Large intestine (tissue), 3 donors: ENCODE measurements at regions not wholly inside any gene's neighbourhood (a gene's known extent, or its start where the extent isn't known, plus 50 kb on each side); places are given as distances from the start of the nearest gene placed in this dataset.

Source experiments
- DNase-seq, 2 donors: peaks; one replicate each; pipeline versions ENCODE4 v3.0.0 to v3.0.0-alpha.2; 2013
- H3K27ac ChIP-seq: one replicate; pipeline ENCODE4 v1.5.1; 2013; ENCODE audit warnings: low read length
- H3K27me3 ChIP-seq: 2 replicates; pipeline ENCODE4 v1.6.1; 2013; ENCODE audit warnings: low read length; ENCODE audit not compliant: control insufficient read depth, insufficient read depth
- H3K36me3 ChIP-seq: 2 replicates; pipeline ENCODE4 v1.6.1; 2013; ENCODE audit warnings: low read length; ENCODE audit not compliant: control insufficient read depth, insufficient read depth
- H3K4me1 ChIP-seq: one replicate; pipeline ENCODE4 v1.6.1; 2013; ENCODE audit warnings: low read length; ENCODE audit not compliant: control insufficient read depth, insufficient read depth
- H3K4me3 ChIP-seq: one replicate; pipeline ENCODE4 v1.5.1; 2013; ENCODE audit warnings: low read length
- H3K9me3 ChIP-seq: one replicate; pipeline ENCODE4 v1.6.1; 2013; ENCODE audit warnings: mild to moderate bottlenecking, low read depth, low read length, moderate library complexity; ENCODE audit not compliant: control insufficient read depth
- WGBS: methylation state at CpG from one replicate; pipeline ENCODE4 v1.1.5; 2013; ENCODE audit warnings: low lambda C conversion rate; ENCODE audit not compliant: insufficient coverage; 5-methylcytosine and 5-hydroxymethylcytosine counted together

DNA sequence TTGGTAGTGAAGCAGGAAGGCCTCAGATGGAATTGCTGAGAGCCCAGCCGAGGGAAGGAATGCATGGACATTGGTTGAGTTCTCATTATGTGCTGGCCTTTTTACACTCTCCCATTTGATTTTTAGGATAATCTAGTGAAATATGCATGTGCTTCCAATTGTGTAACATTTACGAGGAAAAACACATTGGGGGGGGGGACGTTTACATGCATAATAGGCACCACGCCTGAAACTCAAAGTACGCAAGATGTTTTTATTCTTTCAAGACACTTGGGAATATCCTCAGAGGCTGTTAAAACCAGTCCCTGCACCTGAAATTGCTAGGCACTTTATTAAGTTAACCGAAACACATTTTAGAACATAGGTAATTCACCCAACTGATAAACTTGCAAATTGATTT, 118.5 kb upstream of the CDH4 start:
- Histone ChIP-seq H3K27me3 (peaks cover 19% of the 10 kb centered on the region), H3K4me1 (no peaks in the 10 kb centered on the region), H3K4me3 (no peak overlapping the region), H3K36me3 (no peaks in the 10 kb centered on the region), H3K27ac (no peak overlapping the region), H3K9me3 (no peaks in the 10 kb centered on the region)
- no peak for DNase-seq
- 80% methylated on average over 1 of the region's 6 CpGs for WGBS

- no peak overlapping the region for H3K27ac ChIP-seq
- H3K36me3 ChIP-seq, result no peaks in the 10 kb centered on the region
- H3K4me1 ChIP-seq, result no peaks in the 10 kb centered on the region
- DNase-seq, result no peak
- no CpG with 5 or more reads among the region's 9 CpGs for WGBS
- no peaks in the 10 kb centered on the region for H3K9me3 ChIP-seq
- no peak overlapping the region for H3K4me3 ChIP-seq
- peaks cover 19% of the 10 kb centered on the region for H3K27me3 ChIP-seq
Observed at GRCh38 chr20:61134296-61135030, 117.6 kb upstream of the CDH4 start.

DNA sequence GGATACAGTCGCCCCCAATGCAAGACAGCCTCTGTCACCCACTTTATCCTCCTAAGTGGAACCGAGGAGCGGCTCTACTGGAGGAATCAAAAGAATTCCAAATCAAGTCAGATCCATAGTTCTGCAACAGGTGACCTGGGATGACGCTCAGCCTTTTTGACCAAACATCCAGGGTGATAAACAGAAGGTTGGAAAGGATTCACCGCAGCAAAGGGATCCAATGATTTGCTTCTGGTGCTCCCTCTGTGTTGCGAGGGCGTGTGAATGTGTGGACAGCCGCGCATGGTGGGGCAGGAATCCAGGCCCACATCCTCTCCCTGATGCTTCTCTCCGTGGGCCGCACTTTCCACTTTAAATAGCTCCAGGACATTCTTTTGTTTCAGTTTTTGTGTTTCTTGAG, 116.8 kb upstream of the CDH4 start:
- WGBS, result 73% methylated on average over 3 of the region's 11 CpGs
- no peaks in the 10 kb centered on the region for H3K9me3 ChIP-seq

GRCh38 chr20:61135968-61136367, 116.1 kb upstream of the CDH4 start:
- no peak overlapping the region for H3K4me3 ChIP-seq
- H3K9me3 ChIP-seq, result no peaks in the 10 kb centered on the region
- no peak for DNase-seq
- H3K27me3 ChIP-seq, result peaks cover 21% of the 10 kb centered on the region
- WGBS, result no CpG with 5 or more reads among the region's 15 CpGs
- no peaks in the 10 kb centered on the region for H3K4me1 ChIP-seq
- H3K36me3 ChIP-seq, result no peaks in the 10 kb centered on the region
- H3K27ac ChIP-seq, result no peak overlapping the region

More for the DNA sequence above, 116.8 kb upstream of the CDH4 start:
- no peak for DNase-seq
- H3K4me3 ChIP-seq, result no peak overlapping the region
- H3K27me3 ChIP-seq, result peaks cover 23% of the 10 kb centered on the region
- H3K36me3 ChIP-seq, result no peaks in the 10 kb centered on the region
- H3K27ac ChIP-seq, result no peak overlapping the region
- no peaks in the 10 kb centered on the region for H3K4me1 ChIP-seq

DNA sequence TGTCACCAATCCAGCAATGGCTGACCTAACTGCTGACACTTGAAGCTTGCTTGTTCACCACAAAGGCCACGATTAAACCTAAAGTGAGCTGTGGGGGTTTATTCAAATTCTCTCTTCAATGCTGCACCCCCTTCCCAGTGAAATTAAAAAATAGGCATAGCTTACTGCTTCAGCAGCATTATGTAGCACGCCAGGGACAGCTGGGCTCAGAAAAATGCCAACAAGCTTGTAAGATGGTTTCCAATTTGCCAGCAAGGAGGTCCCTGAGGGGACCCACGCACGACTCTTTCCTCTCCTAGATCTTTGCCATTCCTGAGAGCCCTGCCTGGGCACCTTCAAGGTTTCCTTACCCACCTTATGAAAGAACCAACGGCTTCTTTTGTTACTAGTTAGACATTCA, 113.5 kb upstream of the CDH4 start:
- no CpG with 5 or more reads among the region's 5 CpGs for WGBS
- Histone ChIP-seq H3K4me3 (no peak overlapping the region), H3K27me3 (peaks cover 21% of the 10 kb centered on the region), H3K4me1 (no peaks in the 10 kb centered on the region), H3K27ac (no peak overlapping the region), H3K36me3 (no peaks in the 10 kb centered on the region), H3K9me3 (no peaks in the 10 kb centered on the region)
- DNase-seq, result no peak

DNA sequence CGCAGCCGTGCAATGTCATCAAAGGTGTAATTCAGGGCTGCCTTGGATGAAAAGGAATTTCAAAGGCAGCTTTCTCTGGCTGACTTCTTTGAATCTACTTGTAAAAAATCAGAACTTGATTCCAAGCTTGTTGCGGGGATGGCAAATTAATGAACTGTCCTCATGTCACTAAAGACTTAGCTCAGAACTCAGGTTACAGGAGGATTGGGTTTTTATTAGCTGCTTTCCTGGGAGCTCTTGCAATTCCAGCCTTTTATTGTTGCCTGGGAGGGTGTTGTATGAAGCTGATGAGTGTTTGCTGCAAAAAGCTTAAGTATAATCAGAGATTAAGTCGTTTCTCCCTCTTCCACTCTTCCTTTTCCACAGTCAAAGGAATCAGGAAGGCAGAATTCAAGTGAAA, 113.0 kb upstream of the CDH4 start:
- no peaks in the 10 kb centered on the region for H3K9me3 ChIP-seq
- H3K27ac ChIP-seq, result no peak overlapping the region
- no peaks in the 10 kb centered on the region for H3K36me3 ChIP-seq
- DNase-seq, result no peak
- H3K4me1 ChIP-seq, result no peaks in the 10 kb centered on the region
- H3K4me3 ChIP-seq, result no peak overlapping the region
- no CpG with 5 or more reads among the region's 4 CpGs for WGBS
- H3K27me3 ChIP-seq, result peaks cover 21% of the 10 kb centered on the region

- no peaks in the 10 kb centered on the region for H3K36me3 ChIP-seq
- no peak overlapping the region for H3K27ac ChIP-seq
- no peaks in the 10 kb centered on the region for H3K4me1 ChIP-seq
- no peak for DNase-seq
- H3K4me3 ChIP-seq, result no peak overlapping the region
- H3K9me3 ChIP-seq, result no peaks in the 10 kb centered on the region
- H3K27me3 ChIP-seq, result peaks cover 13% of the 10 kb centered on the region
- WGBS, result no CpG with 5 or more reads among the region's 4 CpGs
Observed at GRCh38 chr20:61140576-61140975, 111.5 kb upstream of the CDH4 start.

- no CpG with 5 or more reads among the region's 4 CpGs for WGBS
- H3K4me1 ChIP-seq, result no peaks in the 10 kb centered on the region
- no peaks in the 10 kb centered on the region for H3K36me3 ChIP-seq
- peaks cover 2% of the 10 kb centered on the region for H3K27me3 ChIP-seq
- H3K27ac ChIP-seq, result no peak overlapping the region
- no peak for DNase-seq
- H3K4me3 ChIP-seq, result no peak overlapping the region
- H3K9me3 ChIP-seq, result no peaks in the 10 kb centered on the region
Observed at GRCh38 chr20:61146023-61146422, 106.0 kb upstream of the CDH4 start.

DNA sequence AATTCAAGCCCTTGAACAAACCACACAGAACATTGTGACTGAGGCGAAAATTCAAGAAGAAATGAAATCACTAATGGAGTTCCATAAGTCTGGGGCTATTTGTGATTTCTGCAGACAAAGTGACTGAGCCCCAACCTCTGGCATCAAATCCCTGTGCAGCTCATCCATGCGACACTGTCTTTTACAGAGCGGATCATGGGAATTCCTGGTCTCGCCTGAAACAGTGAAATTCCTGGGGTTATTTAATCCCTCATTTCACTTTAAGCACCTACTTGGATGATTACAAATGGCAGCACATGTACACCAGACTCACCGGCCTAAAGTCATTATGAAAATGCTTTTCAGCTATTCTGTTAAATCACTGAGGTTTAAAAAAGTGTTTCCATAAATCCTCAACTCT, 102.4 kb upstream of the CDH4 start:
- Histone ChIP-seq H3K4me1 (no peaks in the 10 kb centered on the region), H3K27me3 (peaks cover 4% of the 10 kb centered on the region), H3K4me3 (no peak overlapping the region), H3K27ac (no peak overlapping the region), H3K36me3 (no peaks in the 10 kb centered on the region), H3K9me3 (no peaks in the 10 kb centered on the region)
- WGBS, result 80% methylated on average over 1 of the region's 5 CpGs
- no peak for DNase-seq

DNA sequence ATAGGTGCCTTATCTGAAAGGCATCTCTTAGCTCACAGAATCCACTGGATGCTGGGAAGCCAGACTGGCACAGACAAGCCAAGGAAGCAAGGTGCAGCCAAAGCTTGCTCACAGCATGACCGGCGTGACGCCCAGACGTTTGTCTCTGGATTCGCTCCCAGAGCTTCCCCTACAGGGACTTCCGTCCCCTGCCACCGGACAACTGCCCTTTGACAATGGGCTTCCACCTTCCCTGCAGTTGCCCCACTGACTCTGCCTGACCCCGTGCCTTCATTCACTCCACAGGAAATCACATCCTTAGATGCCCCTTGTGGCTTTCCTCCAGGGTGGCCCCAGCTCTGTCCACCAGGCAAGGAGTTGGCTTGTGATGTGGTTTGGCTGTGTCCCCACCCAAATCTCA, 94.8 kb upstream of the CDH4 start:
- Histone ChIP-seq H3K27me3 (no peaks in the 10 kb centered on the region), H3K36me3 (no peaks in the 10 kb centered on the region), H3K4me3 (no peak overlapping the region), H3K4me1 (no peaks in the 10 kb centered on the region), H3K9me3 (no peaks in the 10 kb centered on the region), H3K27ac (no peak overlapping the region)
- no peak for DNase-seq
- no CpG with 5 or more reads among the region's 8 CpGs for WGBS

DNA sequence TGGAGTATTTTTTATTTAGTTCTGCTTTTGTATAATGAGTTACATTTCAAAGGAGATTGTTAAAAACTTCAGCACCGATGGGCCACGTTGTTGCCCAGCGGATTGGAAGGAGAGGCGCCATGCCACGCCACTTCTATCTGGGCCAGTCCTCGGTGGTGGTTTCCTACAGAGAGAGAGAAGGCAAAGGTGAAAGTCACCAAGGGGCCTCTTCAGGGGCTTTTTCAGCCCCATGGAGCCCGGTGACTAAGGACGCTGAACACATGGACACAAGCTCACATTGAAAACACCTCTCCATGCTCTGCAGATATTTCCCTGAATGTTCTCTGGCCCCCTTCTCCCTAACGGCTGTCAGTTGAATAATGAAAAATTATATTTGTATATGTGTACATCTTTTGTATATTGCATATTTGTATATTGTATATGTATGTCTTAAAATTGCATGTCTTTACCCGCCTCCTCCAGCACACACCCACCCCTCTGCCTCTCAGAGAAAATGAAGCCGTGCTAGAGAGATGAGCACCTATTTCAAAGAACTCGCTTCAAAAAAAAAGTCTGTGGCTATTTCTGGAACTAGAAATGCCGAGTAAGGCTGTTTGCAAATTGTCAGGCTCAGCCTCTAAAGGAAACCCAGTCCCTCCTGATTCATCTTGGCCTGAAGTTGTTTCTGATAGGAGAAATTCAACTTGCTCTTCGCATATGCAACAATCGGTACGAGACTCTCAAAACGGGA, 91.9 kb upstream of the CDH4 start:
- H3K4me1 ChIP-seq, result no peaks in the 10 kb centered on the region
- peaks cover 3% of the 10 kb centered on the region for H3K27me3 ChIP-seq
- DNase-seq, result no peak
- H3K36me3 ChIP-seq, result no peaks in the 10 kb centered on the region
- H3K9me3 ChIP-seq, result no peaks in the 10 kb centered on the region
- no peak overlapping the region for H3K27ac ChIP-seq
- WGBS, result 96% methylated on average over 5 of the region's 17 CpGs
- no peak overlapping the region for H3K4me3 ChIP-seq
